ENCODE measurements at regions not wholly inside any gene's neighbourhood (a gene's known extent, or its start where the extent isn't known, plus 50 kb on each side); places are given as distances from the start of the nearest gene placed in this dataset.

- DNase-seq: no peak
Observed at GRCh38 chr12:85352016-85352415, 72.0 kb downstream of the ALX1 start.

- no peak for DNase-seq
Observed at GRCh38 chr12:85356596-85357385, 76.8 kb downstream of the ALX1 start.

DNA sequence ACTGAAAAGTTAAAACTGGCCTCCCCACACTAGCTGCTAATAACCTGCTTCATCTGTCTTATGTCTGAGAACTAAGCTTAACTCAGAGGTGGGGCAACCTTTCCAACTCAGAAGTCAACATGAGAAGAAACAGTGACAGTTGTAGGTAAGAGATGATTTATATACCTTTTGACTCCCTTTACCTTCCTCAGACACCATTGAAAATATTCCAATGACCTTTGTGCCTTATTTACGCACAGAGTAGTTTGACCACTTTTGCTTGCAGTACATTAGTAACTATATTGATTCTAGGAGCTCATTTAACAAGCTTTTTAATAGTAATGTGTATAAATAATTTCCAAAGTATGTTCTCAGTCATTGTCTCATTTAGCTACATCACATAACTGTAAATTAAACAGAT, 77.6 kb downstream of the ALX1 start:
- no peak for DNase-seq

- no peak for DNase-seq
Observed at GRCh38 chr12:85358715-85359114, 78.7 kb downstream of the ALX1 start.

GRCh38 chr12:85363382-85364190, 83.6 kb downstream of the ALX1 start:
- no peak for DNase-seq

DNA sequence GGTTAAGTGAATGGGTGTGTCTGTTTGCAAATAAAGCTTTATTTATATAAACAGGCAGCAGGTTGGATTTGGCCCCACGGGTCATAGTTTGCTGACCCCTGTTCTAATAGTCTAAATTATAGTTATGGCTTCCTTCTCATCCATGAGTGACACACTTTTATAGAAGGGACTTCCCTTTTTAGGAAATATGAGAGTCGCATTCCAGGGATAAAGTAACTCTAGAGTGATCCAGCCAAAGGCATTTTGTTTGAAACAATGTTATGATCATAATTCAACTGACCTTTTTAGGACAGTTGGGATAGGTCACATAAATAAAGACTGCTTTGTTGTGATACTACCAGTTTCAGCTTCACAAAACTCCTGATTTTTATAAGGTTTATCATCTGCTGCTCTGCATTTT, 87.9 kb downstream of the ALX1 start:
- no peak for DNase-seq

DNA sequence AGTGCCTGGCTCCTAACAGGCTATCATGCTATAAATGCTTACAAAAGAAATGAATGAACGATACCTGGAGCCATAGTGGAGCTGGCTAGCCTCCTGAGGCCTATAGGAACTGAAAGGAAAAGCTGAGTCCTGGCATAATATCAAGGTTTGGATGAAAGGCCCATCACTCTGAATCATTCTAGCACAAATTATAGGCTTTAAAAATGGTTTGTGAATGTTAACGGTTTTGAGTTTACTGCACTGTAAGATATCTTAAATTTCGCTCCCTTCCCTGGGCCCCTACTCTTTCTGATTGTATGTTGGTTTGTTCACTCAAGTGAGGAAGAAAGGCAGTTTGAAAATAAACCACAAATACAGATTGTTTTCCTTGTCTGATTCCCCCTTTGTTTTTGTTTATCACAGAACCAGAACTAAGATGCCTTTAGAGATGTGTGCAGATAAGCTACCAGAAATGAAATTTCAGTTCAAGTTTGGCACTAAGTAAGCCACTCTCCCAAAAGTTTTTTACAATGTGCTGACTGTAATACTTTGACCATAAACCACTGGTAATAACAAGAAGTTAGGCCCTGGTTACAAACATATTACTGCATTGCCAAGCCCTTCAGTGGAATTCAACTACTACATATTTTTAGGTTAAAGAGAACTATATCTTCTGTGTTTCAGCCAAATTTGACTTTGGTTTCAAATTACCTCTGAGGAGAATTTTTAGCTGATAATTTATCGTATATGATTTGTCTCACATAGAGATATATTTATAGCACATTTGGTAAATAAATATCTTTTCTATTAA, 89.5 kb downstream of the ALX1 start:
- no peak for DNase-seq

DNA sequence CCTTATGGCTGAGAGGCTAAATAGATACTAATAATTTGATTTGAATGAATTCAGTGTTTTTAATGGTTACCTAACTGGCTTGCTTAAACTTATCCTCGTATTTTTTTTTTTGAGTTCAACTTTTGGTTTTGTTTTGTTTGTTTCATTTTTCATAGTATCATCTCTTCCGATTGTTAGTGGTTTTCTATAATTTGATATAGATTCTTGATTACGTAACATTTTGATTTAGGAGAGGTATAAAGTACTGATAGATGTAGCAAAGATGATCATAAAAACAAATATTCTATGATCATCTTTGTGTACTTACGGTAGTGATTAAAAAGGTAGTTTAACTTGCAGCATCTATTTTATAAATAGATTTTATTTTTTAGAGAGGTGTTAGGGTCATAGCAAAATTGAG, 93.0 kb downstream of the ALX1 start:
- DNase-seq: no peak

GRCh38 chr12:85374981-85375380, 95.0 kb downstream of the ALX1 start:
- DNase-seq: no peak

- no peak for DNase-seq
Observed at GRCh38 chr12:85385406-85385805, 105.4 kb downstream of the ALX1 start.

DNA sequence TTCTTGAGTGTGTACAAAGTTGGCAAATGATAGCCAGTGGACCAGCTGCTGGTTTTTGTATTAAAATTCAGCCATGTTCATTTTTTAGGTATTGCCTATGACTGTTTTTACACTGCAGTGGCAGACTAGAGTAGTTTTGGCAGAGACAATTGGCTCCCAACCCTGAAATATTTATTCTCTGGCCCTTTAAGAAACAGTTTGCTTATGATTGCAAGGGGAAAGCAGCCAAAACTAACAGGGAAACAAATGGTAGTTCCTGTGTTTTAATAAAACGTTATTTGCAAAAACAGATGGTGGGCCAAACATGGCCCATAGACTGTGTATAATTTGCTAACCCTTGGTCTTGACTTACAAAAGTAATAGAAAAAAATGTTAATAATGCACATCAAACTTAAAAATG, 110.2 kb downstream of the ALX1 start:
- no peak for DNase-seq

DNA sequence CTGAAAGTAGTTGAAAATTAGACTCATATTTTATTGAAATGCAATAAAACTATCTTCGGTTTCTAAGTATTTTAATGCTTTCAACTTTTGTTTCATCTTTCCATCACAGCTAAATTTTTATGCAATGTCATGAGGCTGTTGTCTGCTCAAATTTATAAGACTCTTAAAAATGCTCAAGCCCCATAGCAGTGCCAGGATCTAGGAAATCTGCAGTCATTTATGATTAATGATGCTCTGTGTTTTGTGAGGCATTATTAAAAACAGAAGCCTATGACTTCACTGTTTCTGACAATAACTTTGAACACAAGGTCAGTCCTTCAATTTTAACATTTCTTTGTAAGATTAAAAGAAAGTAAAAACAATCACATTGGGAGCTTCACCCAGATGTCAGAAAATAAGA, 112.5 kb downstream of the ALX1 start:
- no peak for DNase-seq

GRCh38 chr12:85393606-85394005, 113.6 kb downstream of the ALX1 start:
- DNase-seq: no peak

- DNase-seq: no peak
Observed at GRCh38 chr12:85394065-85394464, 114.0 kb downstream of the ALX1 start.

GRCh38 chr12:85394809-85395208, 114.8 kb downstream of the ALX1 start:
- DNase-seq: peak; percentile 3

GRCh38 chr12:85405262-85405661, 125.2 kb downstream of the ALX1 start:
- no peak for DNase-seq

- no peak for DNase-seq
Observed at GRCh38 chr12:85405781-85406522, 125.9 kb downstream of the ALX1 start.

GRCh38 chr12:85413266-85413665, 133.2 kb downstream of the ALX1 start:
- DNase-seq: no peak

DNA sequence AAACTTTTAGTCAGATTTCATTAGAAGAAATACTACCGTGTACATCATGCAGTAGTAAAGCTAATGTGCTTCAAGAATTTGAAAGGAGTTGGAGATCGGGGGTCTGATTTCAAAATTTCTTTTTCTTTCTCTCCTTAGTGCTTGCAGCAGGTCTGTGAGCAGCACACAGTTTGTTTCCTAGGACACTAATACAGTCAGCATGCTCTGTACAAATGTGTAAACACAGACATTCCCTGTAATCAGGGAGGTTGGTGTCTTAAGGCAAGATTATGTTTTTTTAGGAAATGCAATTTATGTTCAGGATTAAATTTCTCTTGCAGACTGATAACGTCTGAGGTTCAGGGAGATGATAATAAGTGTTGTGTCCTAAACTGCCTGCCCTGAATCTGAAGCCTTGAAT, 142.7 kb downstream of the ALX1 start:
- no peak for DNase-seq

DNA sequence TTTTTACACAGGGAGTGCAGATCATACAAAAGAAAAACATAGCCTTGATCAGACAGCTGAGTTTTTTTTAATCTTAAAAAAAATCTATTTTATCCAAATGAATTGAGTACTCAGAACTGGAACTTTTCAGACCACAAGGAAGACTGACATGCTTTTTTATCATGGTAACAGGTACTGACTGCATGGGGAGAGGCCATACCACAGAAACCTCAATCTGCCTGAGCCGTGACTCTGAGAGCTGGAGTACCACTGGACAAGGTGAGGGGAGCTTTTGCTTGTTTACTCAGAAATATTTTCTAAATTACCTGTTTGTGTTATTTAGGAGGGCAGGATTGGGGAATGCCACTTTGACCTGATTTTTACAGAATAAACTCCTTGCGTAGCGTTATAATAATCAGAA, 143.9 kb downstream of the ALX1 start:
- peak; percentile 26 for DNase-seq

DNA sequence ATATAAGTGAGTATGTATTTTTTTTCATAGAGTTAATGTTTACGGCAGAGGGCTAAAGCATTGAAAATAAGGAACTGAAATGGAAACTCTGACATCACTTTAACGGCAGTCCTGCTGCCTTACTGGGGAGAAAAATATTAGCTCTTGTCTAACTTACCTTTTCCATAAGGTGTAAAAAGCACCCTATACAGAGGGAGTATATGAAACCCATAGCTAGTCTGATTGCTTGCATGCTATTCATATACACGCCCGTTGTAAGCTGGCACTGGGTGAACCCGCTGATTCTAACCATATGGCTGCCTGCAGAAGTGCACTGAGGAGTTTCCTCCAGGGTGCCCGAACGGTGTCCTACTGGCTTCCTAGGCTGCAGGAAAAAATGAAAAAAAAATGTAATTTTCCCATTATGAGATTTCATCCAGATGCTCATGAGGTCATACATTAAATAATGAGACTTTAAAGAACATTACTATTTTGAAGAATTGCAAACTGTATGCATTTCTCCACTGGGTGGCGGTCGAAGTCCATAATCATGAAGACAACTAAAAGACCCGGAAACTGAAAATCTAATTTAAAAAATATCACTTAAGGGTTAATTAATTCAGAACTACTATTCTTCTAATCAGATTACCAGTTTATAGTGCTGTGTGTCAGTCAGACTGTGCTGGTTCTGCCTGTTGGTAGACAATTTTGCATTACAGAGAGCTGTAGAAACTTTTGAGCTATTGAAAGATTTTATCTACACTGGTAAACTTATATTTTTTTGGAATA, 144.7 kb downstream of the ALX1 start:
- DNase-seq: peak; percentile 82

DNA sequence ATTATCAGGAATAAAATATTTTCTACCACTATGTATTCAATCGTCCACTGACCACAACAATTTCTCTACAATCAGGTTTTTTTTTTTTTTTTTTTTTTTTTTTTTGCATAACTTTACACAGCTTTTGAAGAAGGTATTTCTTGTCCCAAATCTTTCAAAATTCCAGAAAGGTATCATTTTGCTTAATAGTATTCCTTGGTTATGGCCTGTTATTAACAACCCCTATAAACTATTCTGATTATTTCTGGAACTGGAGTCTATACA, 145.3 kb downstream of the ALX1 start:
- DNase-seq: no peak
